ENCODE measurements at regions not wholly inside any gene's neighbourhood (a gene's known extent, or its start where the extent isn't known, plus 50 kb on each side); places are given as distances from the start of the nearest gene placed in this dataset.
"Not testable (repeated sequence)": the region's sequence is repeated elsewhere in the genome, so short reads cannot be mapped to it uniquely, and the experiment has no call there.

DNA sequence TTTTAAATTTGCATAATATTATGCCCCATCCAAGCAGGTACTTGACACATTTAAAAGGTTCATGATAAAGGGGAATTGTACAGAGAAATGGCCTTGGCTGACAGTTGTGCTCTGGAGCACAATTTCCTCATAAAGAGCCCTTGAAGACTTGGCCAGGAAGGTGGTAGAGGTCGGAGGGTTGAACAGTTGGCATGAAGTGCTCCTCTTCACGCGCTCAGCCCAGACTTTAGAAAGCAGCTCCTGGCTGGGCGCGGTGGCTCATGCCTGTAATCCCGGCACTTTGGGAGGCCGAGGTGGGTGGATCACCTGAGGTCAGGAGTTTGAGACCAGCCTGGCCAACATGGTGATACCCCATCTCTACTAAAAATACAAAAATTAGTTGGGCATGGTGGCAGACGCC lies 72.6 kb upstream of the SLC24A4 start:
- TF ChIP-seq, protein P1, sequence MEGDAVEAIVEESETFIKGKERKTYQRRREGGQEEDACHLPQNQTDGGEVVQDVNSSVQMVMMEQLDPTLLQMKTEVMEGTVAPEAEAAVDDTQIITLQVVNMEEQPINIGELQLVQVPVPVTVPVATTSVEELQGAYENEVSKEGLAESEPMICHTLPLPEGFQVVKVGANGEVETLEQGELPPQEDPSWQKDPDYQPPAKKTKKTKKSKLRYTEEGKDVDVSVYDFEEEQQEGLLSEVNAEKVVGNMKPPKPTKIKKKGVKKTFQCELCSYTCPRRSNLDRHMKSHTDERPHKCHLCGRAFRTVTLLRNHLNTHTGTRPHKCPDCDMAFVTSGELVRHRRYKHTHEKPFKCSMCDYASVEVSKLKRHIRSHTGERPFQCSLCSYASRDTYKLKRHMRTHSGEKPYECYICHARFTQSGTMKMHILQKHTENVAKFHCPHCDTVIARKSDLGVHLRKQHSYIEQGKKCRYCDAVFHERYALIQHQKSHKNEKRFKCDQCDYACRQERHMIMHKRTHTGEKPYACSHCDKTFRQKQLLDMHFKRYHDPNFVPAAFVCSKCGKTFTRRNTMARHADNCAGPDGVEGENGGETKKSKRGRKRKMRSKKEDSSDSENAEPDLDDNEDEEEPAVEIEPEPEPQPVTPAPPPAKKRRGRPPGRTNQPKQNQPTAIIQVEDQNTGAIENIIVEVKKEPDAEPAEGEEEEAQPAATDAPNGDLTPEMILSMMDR (IDR thresholded peaks at IDR 0.05; ENCODE audit: borderline replicate concordance, extremely low read depth, low read length, poor library complexity, severe bottlenecking) = not testable (repeated sequence)
- not testable (repeated sequence) for TF ChIP-seq EZH2 (IDR thresholded peaks at IDR 0.05; ENCODE audit: borderline replicate concordance, low read depth, low read length, severe bottlenecking)
